A673 (cell line): ENCODE measurements at regions not wholly inside any gene's neighbourhood (a gene's known extent, or its start where the extent isn't known, plus 50 kb on each side); places are given as distances from the start of the nearest gene placed in this dataset.

Experiments
- BruUV-seq: library from RNA; stranded (reverse); fragments of 400-500 nt; replicated peaks from 2 replicates; lab custom pipeline; 2021; lab: Mats Ljungman, UMichigan
- CTCF ChIA-PET: fragments of 300-600 bp; sonication (Branson Sonifier 250); formaldehyde crosslinking; loops from one replicate; lab custom pipeline; 2022; ENCODE audit warnings: antibody characterized with exemption; lab: Charles Lee
- POLR2A ChIA-PET: fragments of 300-600 bp; sonication (Branson Sonifier 250); formaldehyde crosslinking; loops from one replicate; lab custom pipeline; 2022; ENCODE audit warnings: antibody characterized with exemption; ENCODE audit not compliant: low non-redundant PET; lab: Charles Lee
- DNase-seq: peaks from one replicate; pipeline ENCODE4 v3.0.0-alpha.2; 2015; ENCODE audit warnings: low spot score
- H3K27ac ChIP-seq: fragments of 200-600 bp; sonication (generic); 2 replicates; pipeline ENCODE4 v1.5.1; 2016; ENCODE audit warnings: mixed run types, low read depth, mild to moderate bottlenecking, mixed read lengths, antibody characterized with exemption, low read length; ENCODE audit not compliant: poor library complexity, severe bottlenecking
- H3K27me3 ChIP-seq: fragments of 200-600 bp; sonication (generic); replicated peaks from 2 replicates; pipeline ENCODE4 v1.6.1; 2017; ENCODE audit warnings: mixed run types, low read depth, mild to moderate bottlenecking, mixed read lengths, antibody characterized with exemption, low read length; ENCODE audit not compliant: insufficient read depth, poor library complexity
- H3K36me3 ChIP-seq: fragments of 200-600 bp; sonication (generic); 2 replicates; pipeline ENCODE4 v1.6.1; 2016; ENCODE audit warnings: mixed run types, mild to moderate bottlenecking, mixed read lengths, antibody characterized with exemption, low read length; ENCODE audit not compliant: insufficient read depth, poor library complexity, severe bottlenecking
- H3K4me1 ChIP-seq: fragments of 200-600 bp; sonication (generic); 2 replicates; pipeline ENCODE4 v1.6.1; 2017; ENCODE audit warnings: mixed run types, mild to moderate bottlenecking, mixed read lengths, antibody characterized with exemption, low read length; ENCODE audit not compliant: insufficient read depth, poor library complexity, severe bottlenecking
- H3K4me3 ChIP-seq: fragments of 200-600 bp; sonication (generic); 2 replicates; pipeline ENCODE4 v1.5.1; 2016; ENCODE audit warnings: low read depth, mixed run types, mild to moderate bottlenecking, mixed read lengths, low read length; ENCODE audit not compliant: poor library complexity, severe bottlenecking
- H3K9me3 ChIP-seq: fragments of 200-600 bp; sonication (generic); 2 replicates; pipeline ENCODE4 v1.6.1; 2016; ENCODE audit warnings: mixed run types, low read depth, mild to moderate bottlenecking, mixed read lengths, antibody characterized with exemption, low read length; ENCODE audit not compliant: poor library complexity, severe bottlenecking
- EZH2 ChIP-seq: fragments of 200-600 bp; sonication (generic); IDR thresholded peaks from 2 replicates; pipeline ENCODE4 v1.6.1; 2017; ENCODE audit warnings: borderline replicate concordance, low read depth, mild to moderate bottlenecking, mixed read lengths, antibody characterized with exemption, low read length; ENCODE audit not compliant: poor library complexity, severe bottlenecking
- intact Hi-C: fragments of 100-400 bp; cut with micrococcal nuclease; formaldehyde crosslinking; loops from one replicate; pipeline ENCODE4 v1.10.0; 2022; ENCODE audit not compliant: unreplicated experiment
- TF ChIP-seq, protein P1 (sequence below): fragments of 300-800, 200-600 bp; sonication (generic); conservative IDR thresholded peaks from 2 replicates; pipeline ENCODE4 v1.5.1; 2017; ENCODE audit warnings: low read depth, mild to moderate bottlenecking, antibody characterized with exemption, low read length, moderate library complexity, mixed read lengths

DNA sequence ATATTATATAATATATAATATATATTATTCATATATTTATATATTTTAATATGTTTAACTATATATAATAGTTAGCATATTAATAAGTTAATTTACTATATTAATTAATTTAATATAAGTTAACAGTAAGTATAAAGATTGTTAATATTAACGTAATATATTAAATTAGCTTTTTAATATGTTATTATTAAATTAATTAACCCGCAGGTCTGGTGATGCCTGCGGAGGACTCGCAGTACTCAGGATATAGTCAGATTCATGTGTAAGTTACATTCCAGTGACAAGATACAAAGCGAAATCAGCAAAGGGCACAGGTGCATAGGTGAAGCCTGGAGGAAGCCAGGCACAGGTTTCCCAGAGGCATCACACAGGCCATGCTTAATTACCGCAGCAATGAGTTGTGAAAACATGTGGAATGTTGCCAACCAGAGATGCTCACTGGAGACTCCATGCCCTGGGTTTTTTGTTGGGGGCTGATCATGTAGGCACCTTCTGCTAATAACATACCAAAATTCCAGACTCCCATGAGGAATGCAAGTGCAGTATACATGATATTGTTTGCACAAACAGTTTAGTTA is 130.4 kb upstream of the MPHOSPH6 start:
- no peaks in the 10 kb centered on the region for H3K36me3 ChIP-seq
- H3K27me3 ChIP-seq: peaks cover 1% of the 10 kb centered on the region
- H3K4me1 ChIP-seq: no peaks in the 10 kb centered on the region
- no peak for DNase-seq
- CTCF ChIA-PET: no interaction called here
- intact Hi-C loops: no loop called here
- no peak overlapping the region for H3K4me3 ChIP-seq
- no peak overlapping the region for H3K27ac ChIP-seq
- TF ChIP-seq EZH2: no peak
- TF ChIP-seq, protein P1, sequence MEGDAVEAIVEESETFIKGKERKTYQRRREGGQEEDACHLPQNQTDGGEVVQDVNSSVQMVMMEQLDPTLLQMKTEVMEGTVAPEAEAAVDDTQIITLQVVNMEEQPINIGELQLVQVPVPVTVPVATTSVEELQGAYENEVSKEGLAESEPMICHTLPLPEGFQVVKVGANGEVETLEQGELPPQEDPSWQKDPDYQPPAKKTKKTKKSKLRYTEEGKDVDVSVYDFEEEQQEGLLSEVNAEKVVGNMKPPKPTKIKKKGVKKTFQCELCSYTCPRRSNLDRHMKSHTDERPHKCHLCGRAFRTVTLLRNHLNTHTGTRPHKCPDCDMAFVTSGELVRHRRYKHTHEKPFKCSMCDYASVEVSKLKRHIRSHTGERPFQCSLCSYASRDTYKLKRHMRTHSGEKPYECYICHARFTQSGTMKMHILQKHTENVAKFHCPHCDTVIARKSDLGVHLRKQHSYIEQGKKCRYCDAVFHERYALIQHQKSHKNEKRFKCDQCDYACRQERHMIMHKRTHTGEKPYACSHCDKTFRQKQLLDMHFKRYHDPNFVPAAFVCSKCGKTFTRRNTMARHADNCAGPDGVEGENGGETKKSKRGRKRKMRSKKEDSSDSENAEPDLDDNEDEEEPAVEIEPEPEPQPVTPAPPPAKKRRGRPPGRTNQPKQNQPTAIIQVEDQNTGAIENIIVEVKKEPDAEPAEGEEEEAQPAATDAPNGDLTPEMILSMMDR: no peak
- POLR2A ChIA-PET: no interaction called here
- no peaks in the 10 kb centered on the region for H3K9me3 ChIP-seq
- BruUV-seq: no TSS peak

DNA sequence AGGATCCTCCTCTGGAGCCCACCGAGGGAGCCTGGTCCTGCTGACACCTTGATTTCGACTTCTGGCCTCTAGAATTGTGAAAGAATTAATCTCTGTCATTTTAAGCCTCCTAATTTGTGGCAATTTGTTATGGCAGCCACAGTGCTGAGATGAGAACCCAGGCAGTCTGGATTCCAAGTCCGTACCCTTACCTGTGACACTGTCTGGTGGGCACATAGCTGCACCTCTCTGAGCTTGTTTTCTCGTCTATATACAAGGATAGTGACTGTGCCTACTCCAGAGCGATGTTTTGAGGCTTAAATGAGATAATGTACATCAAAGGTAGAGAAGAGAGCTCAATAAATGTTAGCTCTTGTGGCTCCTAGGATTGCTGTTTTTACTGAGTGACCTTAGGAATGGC is 128.4 kb upstream of the MPHOSPH6 start:
- H3K27me3 ChIP-seq: no peaks in the 10 kb centered on the region
- BruUV-seq: no TSS peak
- CTCF ChIA-PET: interaction anchor here (0.5 kb wide), 1 partner anchor 417 kb away, joined by 3 read pairs; no protein-coding TSS in a partner anchor
- DNase-seq: no peak
- H3K9me3 ChIP-seq: no peaks in the 10 kb centered on the region
- no peak overlapping the region for H3K27ac ChIP-seq
- no peaks in the 10 kb centered on the region for H3K4me1 ChIP-seq
- POLR2A ChIA-PET: no interaction called here
- no peak overlapping the region for H3K4me3 ChIP-seq
- H3K36me3 ChIP-seq: no peaks in the 10 kb centered on the region
- intact Hi-C loops: no loop called here
- TF ChIP-seq, protein P1: no peak
- TF ChIP-seq EZH2: no peak

DNA sequence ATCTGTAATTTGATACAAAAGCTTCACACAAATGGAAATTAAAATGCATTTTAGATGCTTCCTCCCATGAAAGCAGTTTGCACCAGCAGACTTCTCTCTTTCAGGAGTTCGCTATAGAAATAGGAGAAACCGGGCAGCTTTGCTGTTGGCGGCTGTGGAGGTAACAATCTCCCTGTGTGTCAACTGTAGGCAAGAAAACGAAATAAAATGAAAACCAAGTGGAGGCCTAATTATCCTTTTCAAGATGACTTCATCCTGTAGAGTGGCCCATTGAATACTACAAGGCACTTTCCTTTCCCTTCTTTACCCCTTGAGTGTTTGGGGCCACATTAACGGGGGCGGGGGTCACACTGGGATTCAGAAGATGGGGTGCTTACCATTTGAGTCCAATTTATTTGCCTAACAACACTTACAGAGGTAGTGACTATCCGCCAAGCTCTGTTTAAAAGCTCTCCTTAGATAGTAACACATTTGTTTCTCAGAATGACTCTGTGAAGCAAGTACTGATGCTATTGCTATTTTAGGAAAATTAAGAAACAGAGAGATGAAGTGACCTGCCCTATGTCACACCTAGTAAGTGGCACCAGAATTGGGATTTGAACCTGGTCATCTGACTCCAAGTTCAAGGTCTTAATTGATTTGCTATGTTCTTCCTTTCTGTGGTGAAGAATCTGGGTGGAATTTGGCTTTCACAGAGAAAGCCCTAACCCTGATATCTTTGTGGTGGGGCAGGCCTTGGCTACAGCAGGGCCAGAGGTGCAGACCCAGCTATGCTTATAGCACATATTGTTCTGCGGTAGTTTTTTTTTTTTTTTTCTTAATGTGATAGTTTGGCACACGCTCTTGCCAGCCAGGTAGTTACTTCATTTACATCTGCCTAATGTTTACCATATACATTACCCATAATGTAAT is 125.5 kb upstream of the MPHOSPH6 start:
- Histone ChIP-seq H3K36me3 (no peaks in the 10 kb centered on the region), H3K27ac (no peak overlapping the region), H3K9me3 (no peaks in the 10 kb centered on the region), H3K27me3 (peaks cover 6% of the 10 kb centered on the region), H3K4me3 (no peak overlapping the region), H3K4me1 (no peaks in the 10 kb centered on the region)
- CTCF ChIA-PET: no interaction called here
- DNase-seq: no peak
- no peak for TF ChIP-seq EZH2
- TF ChIP-seq, protein P1: no peak
- intact Hi-C loops: no loop called here
- POLR2A ChIA-PET: no interaction called here
- no TSS peak for BruUV-seq
